Karpas-422 (cell line): ENCODE measurements at regions not wholly inside any gene's neighbourhood (a gene's known extent, or its start where the extent isn't known, plus 50 kb on each side); places are given as distances from the start of the nearest gene placed in this dataset.

ENCODE experiments used
- DNase-seq: peaks from one replicate; pipeline ENCODE4 v3.0.0-alpha.2; 2015
- H2AFZ ChIP-seq: fragments of 200-600 bp; sonication (generic); 2 replicates; pipeline ENCODE4 v1.6.1; 2014; ENCODE audit warnings: antibody characterized with exemption, low read length, mixed read lengths
- H3K27ac ChIP-seq: fragments of 200-600 bp; sonication (generic); 2 replicates; pipeline ENCODE4 v1.5.1; 2014; ENCODE audit warnings: mild to moderate bottlenecking, low read length, moderate library complexity
- H3K27me3 ChIP-seq: fragments of 200-600 bp; sonication (generic); 2 replicates; pipeline ENCODE4 v1.6.1; 2014; ENCODE audit warnings: low read length, mixed read lengths
- H3K36me3 ChIP-seq: fragments of 200-600 bp; sonication (generic); 2 replicates; pipeline ENCODE4 v1.6.1; 2014; ENCODE audit warnings: low read length, mixed read lengths; ENCODE audit not compliant: insufficient read depth
- H3K4me1 ChIP-seq: fragments of 200-600 bp; sonication (generic); 2 replicates; pipeline ENCODE4 v1.6.1; 2014; ENCODE audit warnings: mild to moderate bottlenecking, low read length, mixed read lengths
- H3K4me2 ChIP-seq: fragments of 200-600 bp; sonication (generic); 2 replicates; pipeline ENCODE4 v1.6.1; 2014; ENCODE audit warnings: low read length, low read depth, mild to moderate bottlenecking; ENCODE audit not compliant: poor library complexity, severe bottlenecking
- H3K4me3 ChIP-seq: fragments of 200-600 bp; sonication (generic); 2 replicates; pipeline ENCODE4 v1.5.1; 2014; ENCODE audit warnings: mild to moderate bottlenecking, antibody characterized with exemption, low read length, mixed read lengths
- H3K79me2 ChIP-seq: fragments of 200-600 bp; sonication (generic); 2 replicates; pipeline ENCODE4 v1.6.1; 2014; ENCODE audit warnings: mild to moderate bottlenecking, low read length, mixed read lengths
- H3K9ac ChIP-seq: fragments of 200-600 bp; sonication (generic); 2 replicates; pipeline ENCODE4 v1.6.0; 2014; ENCODE audit warnings: low read length
- H3K9me2 ChIP-seq: fragments of 200-600 bp; sonication (generic), shearing (Covaris generic); replicated peaks from 2 replicates; pipeline ENCODE4 v1.6.0; 2014; ENCODE audit warnings: mild to moderate bottlenecking, low read length, moderate library complexity; ENCODE audit not compliant: insufficient read depth
- H3K9me3 ChIP-seq: fragments of 300-700, 200-600 bp; sonication (generic); 2 replicates; pipeline ENCODE4 v1.6.1; 2014; ENCODE audit warnings: low read length, mixed read lengths
- H4K20me1 ChIP-seq: fragments of 200-600 bp; sonication (generic); 2 replicates; pipeline ENCODE4 v1.6.1; 2014; ENCODE audit warnings: mild to moderate bottlenecking, antibody characterized with exemption, low read length, low read depth; ENCODE audit not compliant: insufficient read depth

DNA sequence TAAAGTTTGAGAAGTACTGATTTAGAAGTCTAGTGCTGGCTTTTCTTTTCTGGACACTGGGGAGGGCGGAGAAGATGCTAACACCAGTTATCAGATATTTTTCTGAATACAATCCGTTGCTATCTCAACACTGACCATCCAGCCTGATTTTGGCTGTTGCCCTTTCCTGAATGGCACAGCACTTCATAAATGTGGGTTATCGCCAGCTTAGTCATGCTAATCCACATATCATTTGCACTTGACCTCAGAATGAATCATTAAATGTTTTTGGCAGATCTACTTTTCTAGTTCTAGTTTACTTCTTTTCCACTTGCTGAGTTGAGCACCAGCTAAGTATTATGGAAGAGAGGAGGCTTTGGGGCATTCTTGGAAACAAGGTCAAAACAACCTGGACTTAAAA is 60.8 kb upstream of the ESX1 start:
- H3K9ac ChIP-seq: no peak overlapping the region
- H3K4me3 ChIP-seq: no peak overlapping the region

DNA sequence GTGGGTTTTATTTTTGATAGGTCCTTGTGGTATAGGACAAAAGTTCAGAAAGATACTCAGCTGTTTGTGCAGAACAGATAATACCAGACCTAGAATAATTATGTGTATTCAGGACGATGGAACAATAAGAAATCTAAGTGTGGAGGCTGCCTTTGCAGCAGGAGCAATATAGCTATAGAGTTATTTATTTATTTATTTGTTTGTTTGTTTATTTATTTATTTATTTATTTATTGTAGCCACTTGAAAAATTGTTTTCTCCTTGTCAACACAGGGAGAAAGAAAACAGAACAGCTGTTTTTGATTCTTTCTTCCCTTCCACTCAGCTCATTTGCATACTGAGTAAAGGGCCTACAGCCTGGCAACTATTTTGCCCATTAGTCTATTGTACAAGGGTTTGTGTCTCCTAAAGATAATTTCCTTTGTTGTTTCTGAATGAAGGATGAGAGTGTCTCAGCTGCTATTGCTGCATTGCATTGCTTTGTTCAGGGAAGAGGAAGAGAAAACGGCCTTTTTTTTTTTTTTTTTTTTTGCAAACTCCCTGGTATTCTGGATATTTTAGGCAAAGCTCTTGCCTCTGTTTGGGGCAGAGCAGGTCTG is 56.0 kb upstream of the ESX1 start:
- H4K20me1 ChIP-seq: no peaks in the 10 kb centered on the region
- DNase-seq: no peak
- H3K27ac ChIP-seq: no peak overlapping the region
- H3K9me3 ChIP-seq: no peaks in the 10 kb centered on the region
- H3K27me3 ChIP-seq: no peaks in the 10 kb centered on the region
- no peaks in the 10 kb centered on the region for H3K36me3 ChIP-seq
- H3K4me1 ChIP-seq: no peaks in the 10 kb centered on the region
- H3K4me3 ChIP-seq: no peak overlapping the region
- no peak overlapping the region for H3K4me2 ChIP-seq
- H2AFZ ChIP-seq: no peak overlapping the region
- H3K9ac ChIP-seq: no peak overlapping the region
- H3K9me2 ChIP-seq: no peaks in the 10 kb centered on the region
- H3K79me2 ChIP-seq: no peaks in the 10 kb centered on the region

More for the DNA sequence above, 60.8 kb upstream of the ESX1 start:
- Histone ChIP-seq H3K4me2 (no peak overlapping the region), H3K9me2 (no peaks in the 10 kb centered on the region), H3K36me3 (no peaks in the 10 kb centered on the region), H3K27ac (no peak overlapping the region), H3K79me2 (no peaks in the 10 kb centered on the region), H3K9me3 (no peaks in the 10 kb centered on the region), H3K27me3 (no peaks in the 10 kb centered on the region), H2AFZ (no peak overlapping the region), H4K20me1 (no peaks in the 10 kb centered on the region), H3K4me1 (no peaks in the 10 kb centered on the region)
- no peak for DNase-seq

DNA sequence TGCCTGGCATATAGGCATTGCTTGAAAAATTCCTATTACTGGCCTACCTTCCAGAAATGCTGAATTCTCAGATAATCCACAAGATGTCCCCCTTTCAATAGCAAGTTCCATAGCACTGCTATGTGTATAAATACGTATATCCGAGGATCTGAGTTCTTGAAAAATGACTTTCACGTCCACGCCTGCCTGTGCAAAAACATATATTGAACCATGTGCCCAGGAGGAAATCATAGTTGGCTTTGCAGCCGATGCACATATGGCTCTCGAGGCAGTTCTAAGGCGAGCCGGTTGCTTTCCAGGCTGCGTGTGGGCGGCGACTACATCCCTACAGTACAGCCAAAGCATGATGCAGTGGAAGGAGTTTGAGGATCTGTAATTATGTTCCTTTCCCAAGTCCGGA is 55.4 kb upstream of the ESX1 start:
- Histone ChIP-seq H4K20me1 (no peaks in the 10 kb centered on the region), H3K4me1 (no peaks in the 10 kb centered on the region), H3K79me2 (no peaks in the 10 kb centered on the region), H3K4me3 (no peak overlapping the region), H3K4me2 (no peak overlapping the region), H3K9me2 (no peaks in the 10 kb centered on the region), H3K27me3 (no peaks in the 10 kb centered on the region), H3K9me3 (no peaks in the 10 kb centered on the region), H3K36me3 (no peaks in the 10 kb centered on the region), H3K9ac (no peak overlapping the region), H2AFZ (no peak overlapping the region), H3K27ac (no peak overlapping the region)
- DNase-seq: peak; percentile 42

DNA sequence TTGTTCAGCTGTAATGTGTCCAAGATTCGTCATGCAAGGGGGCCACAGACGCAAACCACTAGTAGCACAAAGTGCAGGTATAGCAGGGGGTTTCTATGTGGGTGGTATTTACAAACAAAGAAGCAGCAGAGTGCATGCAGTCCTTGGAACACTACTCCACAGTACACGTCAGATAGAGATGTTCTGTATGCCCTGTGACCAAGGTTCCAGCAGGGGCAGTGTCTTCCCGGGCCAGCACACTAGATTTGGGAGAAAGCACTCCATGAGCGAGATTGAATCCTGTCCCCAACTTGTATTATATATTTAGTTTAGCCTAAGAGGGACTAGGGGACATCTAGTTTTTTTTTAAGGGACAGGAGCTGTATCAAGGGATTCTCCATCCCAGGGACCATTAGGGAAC is 54.4 kb upstream of the ESX1 start:
- DNase-seq: no peak
- Histone ChIP-seq H3K4me1 (no peaks in the 10 kb centered on the region), H3K27ac (no peak overlapping the region), H4K20me1 (no peaks in the 10 kb centered on the region), H3K79me2 (no peaks in the 10 kb centered on the region), H3K4me3 (no peak overlapping the region), H3K9me2 (no peaks in the 10 kb centered on the region), H3K27me3 (no peaks in the 10 kb centered on the region), H3K36me3 (no peaks in the 10 kb centered on the region), H3K9ac (no peak overlapping the region), H3K9me3 (no peaks in the 10 kb centered on the region), H2AFZ (no peak overlapping the region), H3K4me2 (no peak overlapping the region)

DNA sequence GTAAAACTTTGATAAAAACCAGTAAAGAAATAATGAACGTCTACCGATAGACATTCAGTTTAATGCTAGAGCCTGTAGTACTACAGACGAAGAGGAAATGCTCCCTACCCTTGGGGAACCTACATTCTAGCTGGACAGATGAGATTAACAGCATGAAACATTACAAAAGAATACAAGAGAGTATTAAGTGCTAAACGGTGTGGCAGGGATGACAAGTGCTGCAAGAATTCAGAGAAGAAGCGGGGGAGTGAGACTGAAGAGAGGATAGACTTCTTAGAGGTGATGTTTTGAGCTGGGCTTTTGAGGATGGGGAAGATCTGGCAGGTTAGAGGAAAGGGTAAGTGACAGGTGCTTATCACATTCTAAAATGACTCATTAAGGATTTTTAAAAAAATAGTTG is 52.6 kb upstream of the ESX1 start:
- H3K9ac ChIP-seq: no peak overlapping the region

DNA sequence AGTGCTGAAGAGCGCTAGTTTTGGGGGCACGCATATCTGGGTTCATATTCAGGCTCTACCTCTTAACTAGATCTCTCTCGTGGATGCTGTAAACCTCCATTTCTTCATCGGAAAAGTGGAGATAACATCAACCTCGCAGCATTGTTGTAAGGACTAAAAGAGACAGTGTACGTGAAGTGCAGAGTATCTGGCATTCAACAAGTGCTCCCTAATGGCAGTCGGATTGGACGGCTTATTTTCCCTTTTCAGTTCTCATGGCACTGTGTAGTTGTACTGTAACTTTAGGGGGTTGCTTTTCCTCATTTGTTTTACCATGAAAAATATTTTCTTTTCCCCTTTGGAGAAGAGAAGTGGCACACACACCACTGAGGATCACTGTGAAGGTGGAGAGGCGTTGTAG is 51.4 kb upstream of the ESX1 start:
- Histone ChIP-seq H3K4me2 (no peak overlapping the region), H3K4me1 (no peaks in the 10 kb centered on the region), H4K20me1 (no peaks in the 10 kb centered on the region), H2AFZ (no peak overlapping the region), H3K27me3 (no peaks in the 10 kb centered on the region), H3K9me2 (no peaks in the 10 kb centered on the region), H3K27ac (no peak overlapping the region), H3K4me3 (no peak overlapping the region), H3K36me3 (no peaks in the 10 kb centered on the region), H3K79me2 (no peaks in the 10 kb centered on the region), H3K9ac (no peak overlapping the region), H3K9me3 (no peaks in the 10 kb centered on the region)
- no peak for DNase-seq

More for the DNA sequence above, 52.6 kb upstream of the ESX1 start:
- no peak for DNase-seq
- H4K20me1 ChIP-seq: no peaks in the 10 kb centered on the region
- H3K27ac ChIP-seq: no peak overlapping the region
- H3K27me3 ChIP-seq: no peaks in the 10 kb centered on the region
- H3K79me2 ChIP-seq: no peaks in the 10 kb centered on the region
- H3K4me1 ChIP-seq: no peaks in the 10 kb centered on the region
- H2AFZ ChIP-seq: no peak overlapping the region
- H3K9me3 ChIP-seq: no peaks in the 10 kb centered on the region
- no peaks in the 10 kb centered on the region for H3K9me2 ChIP-seq
- no peaks in the 10 kb centered on the region for H3K36me3 ChIP-seq
- no peak overlapping the region for H3K4me2 ChIP-seq
- no peak overlapping the region for H3K4me3 ChIP-seq
